NCI-H128 (cell line): ENCODE measurements at regions not wholly inside any gene's neighbourhood (a gene's known extent, or its start where the extent isn't known, plus 50 kb on each side); places are given as distances from the start of the nearest gene placed in this dataset.
"Not testable (repeated sequence)": the region's sequence is repeated elsewhere in the genome, so short reads cannot be mapped to it uniquely, and the experiment has no call there.

ENCODE experiments used
- DNase-seq: peaks from one replicate; lab custom pipeline; 2025; ENCODE audit not compliant: unreplicated experiment; lab: John Stamatoyannopoulos, UW

DNA sequence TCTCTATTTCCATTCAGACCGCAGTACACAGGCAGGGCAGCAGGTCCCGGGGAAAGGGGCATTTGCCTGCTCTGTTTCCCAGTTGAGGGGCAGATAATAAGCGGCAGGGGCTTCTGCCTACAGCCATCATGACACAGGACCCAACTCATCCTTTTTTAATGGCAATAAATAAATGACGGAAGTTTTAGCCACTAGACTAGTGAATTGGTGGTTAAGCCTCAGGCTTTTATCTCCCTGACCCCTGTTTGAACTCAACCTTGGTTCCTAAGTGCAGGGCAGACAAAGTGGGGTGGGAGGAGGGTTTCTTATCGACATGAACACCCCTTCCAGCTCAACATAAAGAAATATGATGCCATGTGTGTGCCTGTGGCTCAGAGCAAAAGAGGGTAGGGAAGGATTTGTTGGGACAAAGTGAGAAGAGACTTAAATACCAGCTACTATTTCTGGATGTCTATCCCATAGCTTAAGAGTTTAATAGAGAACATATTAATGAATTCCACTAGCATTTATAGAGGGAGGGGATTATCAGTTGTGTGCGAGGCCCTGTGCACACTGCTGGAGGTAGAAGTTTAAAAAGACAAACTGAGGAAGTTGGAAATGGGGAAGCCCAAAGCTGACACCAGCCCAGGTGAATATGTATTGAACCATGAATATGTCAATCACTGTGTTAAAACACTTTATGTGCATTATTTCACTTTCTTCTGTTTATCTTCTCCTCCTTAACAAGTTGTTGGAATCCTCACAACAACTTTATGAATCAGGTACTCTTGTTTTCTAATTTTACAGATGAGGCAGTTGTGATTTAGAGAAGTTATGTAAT, 939.4 kb downstream of the MCTP2 start:
- no peak for DNase-seq

DNA sequence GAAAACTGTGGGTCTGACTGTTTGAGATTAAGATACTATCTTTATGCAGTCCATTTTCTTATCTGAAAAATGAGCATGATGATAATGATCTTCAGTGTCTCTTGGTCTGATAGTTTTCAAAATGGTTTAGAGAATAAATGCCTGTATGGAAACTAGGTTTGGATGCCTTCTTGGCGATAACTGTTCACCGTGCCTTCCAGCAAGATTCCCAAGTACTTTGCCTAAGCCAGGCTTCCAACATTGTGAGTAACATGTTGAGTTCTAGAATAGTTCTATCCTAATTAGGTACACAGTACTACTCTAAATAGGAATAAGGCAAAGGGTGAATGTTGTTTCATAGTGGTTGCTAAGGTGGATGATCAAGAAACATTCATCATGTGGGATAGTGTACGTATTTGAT, 940.2 kb downstream of the MCTP2 start:
- DNase-seq, result no peak

DNA sequence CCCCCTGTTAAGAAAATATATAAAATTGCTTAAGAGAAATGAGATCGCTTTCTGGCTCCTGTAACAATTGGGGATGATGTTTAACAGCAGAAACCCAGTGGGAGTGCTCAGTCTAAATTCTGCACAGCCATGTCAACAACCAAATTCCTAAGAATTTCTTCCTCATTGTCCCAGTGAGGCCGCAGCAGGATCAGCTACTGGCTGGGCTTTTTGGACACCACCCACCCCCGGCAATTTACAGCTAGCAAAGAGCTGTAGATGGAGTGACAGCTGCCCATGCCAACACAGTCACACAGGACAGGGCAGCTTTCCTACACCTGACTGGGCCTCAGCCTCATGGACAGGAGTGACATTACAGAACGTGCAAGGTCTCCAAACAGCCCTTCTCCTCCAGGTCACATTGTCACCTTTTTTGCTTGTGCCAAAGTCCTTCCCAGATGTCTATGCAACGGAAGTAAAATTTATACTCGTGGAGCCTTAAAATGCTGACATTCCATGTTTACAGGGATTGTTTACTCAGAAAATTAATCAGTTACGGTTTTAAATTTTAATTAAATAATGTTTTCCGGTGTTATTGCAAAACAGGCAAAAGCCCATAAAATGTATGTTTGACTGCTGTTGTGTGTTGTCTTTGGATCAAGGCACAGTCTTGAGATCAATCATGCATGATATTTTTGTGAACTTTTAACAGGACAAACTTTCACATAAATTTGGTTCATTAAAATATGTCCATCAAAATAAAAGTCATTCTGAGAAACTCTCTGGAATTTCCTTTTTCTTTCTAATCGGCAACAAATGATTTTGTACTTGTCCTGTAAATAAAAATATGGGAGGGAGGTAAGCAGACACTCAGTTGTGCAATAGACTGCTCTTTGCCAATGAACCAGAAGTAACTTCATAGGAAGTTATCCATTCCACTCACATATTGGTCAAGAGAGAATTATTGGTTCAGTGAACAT, 943.2 kb downstream of the MCTP2 start:
- no peak for DNase-seq

DNA sequence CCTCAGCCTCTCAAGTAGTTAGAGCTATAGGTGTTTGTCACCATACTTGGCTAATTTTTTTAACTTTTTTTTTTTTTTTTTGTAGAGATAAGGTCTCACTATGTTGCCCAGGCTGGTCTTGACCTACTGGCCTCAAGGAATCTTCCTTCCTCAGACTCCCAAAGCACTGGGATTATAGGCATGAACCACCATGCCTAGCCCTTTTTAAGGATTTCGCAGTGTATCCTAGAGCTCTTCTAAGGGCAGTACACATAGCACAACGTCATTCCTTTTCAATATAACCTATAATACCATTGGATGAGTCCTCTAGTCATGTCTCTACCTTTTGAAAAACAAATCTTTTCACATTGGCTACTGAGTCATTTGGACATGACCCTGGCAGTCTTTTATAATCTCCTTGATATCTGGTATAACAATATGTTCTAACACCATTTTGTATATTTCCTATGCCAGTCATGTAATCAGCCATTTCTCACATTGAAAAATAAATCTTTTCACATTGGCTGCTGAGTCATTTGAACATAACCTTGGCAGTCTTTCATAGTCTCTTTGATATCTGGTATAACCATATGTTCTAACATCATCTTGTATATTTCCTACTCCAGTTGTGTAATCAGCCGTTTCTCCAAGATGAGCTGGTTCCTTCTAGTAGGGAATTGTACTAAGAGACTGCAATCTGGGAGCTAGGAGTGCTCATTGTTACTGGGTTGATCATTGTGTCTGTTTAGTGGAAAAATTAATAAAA, 944.7 kb downstream of the MCTP2 start:
- DNase-seq, result no peak

DNA sequence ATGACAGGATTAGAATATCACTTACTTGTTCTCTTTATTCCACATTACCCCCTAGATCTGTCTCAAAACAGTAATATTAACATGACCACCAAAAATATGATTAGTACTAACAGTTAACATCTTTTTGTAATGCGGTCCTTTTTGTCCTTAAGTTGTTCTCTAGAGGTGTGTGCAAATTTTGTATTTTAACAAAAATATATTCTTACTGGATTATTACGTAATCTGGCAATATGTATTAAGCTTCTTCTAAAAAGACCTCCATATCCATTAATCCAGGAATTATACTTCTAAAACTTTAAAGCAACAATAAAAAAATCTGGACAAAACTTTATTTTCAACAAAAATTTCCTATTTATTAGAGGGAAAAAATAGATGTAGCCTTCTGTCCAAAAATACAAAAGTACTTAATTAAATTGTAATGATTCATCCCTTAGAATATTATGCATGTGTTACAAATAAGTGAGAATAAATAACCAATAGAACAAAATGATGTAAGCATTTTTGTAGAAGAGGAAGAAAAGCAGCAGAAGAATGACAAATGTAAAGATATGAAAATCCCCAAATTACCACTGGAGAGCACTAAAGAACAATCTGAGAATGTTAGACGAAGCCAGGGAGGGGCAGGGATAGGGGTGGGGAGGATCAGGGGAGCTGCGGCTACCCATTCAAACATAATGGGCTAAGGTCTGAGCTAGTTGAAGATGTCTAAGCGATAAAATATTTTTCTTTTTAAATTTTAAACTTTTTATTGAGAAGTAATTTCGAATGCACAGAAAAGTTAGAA, 945.6 kb downstream of the MCTP2 start:
- no peak for DNase-seq

DNA sequence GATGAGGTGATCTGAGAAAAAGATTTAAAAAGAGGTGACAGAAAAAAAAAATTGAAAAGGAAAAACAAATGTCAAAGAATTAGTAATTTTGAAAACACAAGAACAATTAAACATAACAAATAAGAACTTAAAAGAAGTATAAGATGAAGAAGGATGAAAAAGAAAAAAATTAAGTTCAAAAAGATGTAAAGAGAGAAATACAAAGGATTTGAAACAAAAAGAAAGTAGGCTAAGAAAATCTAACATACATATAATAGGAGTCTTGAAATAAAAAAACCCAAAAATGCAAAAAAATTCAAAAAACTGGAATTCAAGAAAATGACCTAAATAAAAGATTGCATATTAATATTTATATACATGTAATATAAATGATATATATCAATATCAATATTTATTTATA, 949.2 kb downstream of the MCTP2 start:
- no peak for DNase-seq

DNA sequence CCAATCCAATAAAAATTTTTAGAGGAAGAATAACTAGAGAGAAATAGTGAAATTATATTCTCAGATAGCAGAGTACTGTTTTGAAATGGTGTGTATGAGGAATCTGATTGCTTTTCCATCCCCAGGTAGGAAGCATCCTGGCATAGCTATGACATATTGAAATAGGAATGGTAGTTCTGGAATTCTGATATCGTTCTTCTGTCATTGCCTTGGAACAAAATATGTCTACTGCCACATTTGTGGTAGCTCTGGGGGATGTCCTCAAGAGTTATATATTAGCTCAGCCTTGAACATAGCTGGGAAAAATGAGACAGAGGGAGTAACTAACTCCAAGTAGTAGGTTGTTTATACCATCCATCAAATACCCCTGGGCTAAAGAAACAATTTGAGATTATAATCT, 950.7 kb downstream of the MCTP2 start:
- DNase-seq, result no peak

DNA sequence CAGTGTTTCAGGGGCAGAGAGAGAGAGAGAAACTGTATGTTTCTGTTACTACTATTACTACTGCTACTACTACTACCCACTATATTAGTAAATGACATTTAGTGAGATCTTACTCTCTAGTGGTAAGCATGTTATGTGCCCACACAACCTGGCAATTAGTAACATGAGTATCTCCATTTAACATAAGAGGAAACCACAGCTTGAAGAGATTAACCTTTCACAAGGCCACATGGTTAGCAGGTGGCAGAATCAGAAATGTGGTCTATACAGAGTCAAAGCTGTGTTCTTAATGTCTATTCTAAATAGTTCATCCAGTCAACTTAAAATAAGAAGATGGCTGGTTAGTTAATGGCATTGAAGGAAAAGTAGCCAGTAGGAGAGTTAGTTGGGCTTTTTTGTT, 961.6 kb downstream of the MCTP2 start:
- DNase-seq, result no peak

DNA sequence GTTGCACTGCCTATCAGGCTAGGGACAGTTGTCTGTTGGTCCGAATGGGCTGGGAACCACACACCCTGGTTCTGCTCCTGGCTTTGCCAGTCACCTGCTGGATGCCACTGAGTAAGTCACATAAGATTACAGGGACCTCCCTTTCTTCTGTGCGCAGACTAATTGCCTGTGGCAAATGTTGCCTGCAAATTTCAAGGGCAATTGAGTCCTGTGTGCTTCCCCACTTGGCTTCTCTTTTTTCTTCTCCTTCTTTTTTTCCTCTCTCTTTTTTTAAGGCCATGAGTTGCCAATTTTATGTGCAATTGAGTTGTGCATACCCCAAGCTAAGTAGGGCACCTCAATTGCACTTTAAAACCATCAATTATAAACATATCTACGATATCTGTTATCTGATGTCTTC, 963.4 kb downstream of the MCTP2 start:
- DNase-seq, result no peak

DNA sequence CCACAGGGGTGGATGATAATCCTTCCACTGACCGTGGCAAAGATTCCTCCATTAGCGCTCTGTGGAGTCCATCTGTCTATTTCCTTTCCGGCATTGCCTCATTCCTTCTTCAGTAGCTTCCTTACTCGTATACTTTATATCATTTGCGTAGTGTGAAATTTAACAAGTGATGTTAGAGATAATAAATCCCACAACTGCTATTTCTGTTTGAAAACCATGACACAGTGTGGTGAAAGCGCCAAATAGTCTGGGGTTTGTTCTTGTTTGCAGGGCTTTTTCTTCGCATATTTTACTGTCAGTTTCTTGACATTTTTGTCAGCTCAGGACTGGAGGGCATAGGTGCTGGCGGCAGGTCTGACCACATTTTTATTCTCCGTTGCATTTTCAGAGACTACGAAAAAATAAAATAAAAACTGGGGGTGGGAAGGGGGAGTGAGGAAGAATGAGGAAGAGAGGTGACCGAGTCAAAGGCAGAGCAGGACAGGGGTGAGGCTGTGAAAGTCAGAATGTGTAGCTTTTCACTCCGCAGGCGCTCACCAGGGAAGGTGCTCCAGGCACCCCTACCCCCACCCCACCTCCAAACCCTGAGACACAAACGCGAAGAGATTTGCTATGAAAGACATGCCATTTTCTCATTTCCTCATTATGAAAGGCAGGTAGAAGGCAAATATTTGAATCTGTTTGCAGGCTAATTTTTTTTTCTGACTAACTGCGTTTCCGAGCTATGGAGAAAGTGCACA, 965.0 kb downstream of the MCTP2 start:
- no peak for DNase-seq

DNA sequence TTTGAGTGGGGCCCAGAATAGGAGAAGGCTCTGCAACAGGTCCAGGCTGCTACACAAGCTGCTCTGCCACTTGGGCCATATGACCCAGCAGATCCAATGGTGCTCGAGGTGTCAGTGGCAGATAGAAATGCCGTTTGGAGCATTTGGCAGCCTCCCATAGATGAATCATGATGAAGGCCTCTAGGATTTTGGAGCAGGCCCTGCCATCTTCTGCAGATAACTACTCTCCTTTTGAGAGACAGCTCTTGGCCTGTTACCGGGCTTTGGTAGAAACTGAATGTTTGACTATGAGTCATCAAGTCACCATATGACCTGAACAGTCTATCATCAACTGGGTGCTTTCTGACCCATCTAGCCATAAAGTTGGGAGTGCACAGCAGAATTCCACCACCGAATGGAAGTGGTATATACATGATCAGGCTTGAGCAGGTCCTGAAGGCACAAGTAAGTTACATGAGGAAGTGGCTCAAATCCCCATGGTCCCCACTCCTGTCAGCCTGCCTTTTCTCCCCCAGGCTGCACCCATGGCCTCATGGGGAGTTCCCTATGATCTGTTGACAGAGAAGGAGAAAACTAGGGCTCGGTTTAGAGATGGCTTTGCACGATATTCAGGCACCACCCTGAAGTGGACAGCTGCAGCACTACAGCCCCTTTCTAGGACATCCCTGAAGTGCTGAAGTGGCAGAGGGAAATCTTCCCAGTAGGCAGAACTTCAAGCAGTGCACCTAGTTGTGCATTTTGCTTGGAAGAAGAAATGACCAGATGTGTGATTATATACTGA, 971.4 kb downstream of the MCTP2 start:
- no peak for DNase-seq

DNA sequence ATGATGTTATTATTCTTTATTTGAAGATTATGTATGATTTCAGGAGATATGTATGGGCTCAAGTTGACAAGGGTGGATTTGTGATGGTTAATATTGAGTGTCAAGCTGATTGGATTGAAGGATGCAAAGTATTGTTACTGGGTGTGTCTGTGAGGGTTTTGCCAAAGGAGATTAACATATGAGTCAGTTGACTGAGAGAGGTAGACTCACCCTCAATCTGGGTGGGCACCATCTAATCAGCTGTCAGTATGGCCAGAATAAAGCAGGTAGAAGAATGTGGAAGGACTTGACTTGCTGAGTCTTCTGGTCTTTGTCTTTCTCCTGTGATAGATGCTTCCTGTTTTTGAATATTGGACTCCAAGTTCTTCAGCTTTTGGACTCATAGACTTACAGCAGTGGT, 973.7 kb downstream of the MCTP2 start:
- no peak for DNase-seq

DNA sequence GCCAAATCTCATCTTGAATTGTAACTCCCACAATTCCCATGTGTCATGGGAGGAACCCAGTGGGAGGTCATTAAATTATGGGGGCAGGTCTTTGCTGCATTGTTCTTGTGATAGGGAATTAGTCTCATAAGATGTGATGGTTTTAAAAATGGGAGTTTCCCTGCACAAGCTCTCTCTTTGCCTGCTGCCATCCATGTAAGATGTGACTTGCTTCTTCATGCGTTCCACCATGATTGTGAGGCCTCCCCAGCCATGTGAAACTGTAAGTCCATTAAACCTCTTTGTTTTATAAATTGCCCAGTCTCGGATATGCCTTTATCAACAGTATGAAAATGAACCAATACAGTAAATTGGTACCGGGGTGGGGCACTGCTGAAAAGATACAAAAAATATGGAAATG, 974.5 kb downstream of the MCTP2 start:
- not testable (repeated sequence) for DNase-seq

DNA sequence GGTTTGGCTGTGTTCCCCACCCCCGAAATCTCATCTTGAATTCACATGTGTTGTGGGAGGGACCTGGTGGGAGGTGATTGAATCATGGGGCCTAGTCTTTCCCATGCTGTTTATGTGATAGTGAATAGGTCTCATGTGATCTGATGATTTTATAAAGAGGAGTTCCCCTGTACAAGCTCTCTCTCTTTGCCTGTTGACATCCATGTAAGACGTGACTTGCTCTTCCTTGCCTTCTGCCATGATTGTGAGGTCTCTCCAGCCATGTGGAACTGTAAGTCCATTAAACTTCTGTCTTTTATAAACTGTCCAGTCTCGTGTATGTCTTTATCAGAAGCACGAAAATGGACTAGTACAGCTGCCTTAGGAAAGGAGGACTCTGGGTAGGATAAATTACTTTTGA, 976.7 kb downstream of the MCTP2 start:
- no peak for DNase-seq

DNA sequence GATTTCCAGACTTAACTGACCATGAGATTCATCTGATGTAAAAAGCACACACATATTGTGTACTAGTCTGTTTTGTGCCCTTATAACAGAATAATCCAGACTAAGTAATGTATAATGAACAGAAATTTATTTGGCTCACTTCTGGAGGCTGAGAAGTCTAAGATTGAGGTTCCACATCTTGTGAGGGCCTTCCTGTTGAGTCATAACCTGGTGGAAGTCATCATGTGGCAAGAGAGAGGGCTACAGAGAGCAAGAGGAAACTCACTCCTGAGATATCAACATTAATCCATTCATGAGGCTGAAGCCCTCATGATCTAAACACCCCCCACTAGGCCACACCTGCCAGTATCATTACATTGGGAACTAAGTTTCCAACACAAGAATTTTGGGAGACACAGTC, 977.6 kb downstream of the MCTP2 start:
- no peak for DNase-seq

DNA sequence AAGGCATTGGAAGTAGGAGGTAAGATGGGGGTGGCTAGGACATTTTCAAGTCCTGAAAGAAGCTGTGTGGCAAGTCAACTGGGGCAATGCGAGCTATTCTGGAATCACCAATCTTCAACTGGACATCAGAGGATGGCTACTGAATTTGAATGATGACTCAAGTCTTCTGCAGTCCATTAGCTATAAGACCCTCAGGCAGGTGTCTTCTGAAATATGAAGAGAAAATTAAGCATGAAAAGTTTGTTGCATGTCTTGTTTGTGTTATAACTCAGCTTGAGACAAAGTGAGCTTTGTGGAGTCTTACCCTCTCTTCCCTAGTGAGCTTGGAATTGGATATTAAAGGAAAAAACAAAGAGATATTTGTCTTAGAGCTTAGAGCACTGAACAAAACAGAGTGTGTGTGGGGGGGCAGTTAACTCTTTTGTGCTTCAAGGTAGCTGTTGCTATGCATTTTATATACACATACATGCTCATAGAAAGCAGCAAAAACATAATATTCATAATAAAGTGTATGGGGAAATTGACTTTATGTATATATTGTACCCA, 979.1 kb downstream of the MCTP2 start:
- no peak for DNase-seq

DNA sequence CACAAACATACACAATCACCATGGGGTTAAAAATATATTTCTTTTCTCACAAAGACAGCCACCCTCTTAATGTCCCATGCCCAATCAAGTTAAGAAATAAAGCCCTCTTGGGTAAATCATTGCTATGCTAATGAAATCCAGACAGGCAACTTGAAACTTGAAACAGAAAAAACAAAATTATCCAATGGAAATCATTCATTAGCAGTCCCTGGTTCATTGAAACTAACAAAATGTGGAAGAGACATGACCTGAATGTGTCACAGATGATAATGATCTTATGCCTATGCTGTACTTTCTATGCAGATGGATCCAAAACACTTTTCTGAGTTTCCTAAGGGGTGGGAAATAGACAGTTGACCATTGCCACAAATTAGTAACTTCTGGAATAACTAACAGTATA, 983.7 kb downstream of the MCTP2 start:
- no peak for DNase-seq

DNA sequence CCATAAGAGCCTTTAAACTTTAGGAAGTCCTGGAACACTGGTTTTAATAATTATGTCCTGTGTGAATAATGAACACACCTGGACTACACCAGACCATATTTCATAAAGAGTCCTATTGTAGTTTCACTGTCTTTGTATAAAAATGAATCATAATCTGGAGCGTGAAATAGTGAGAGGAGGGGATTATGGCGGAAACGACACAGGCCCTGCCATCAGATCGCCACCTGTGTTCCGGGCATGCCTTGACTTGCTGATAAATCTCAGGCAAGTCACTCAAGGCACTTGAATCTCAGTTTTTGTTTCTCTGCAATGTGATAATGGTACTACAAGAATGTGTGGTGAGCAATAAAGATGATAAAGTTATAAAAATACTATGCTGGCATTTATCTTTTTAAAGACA, 995.5 kb downstream of the MCTP2 start:
- no peak for DNase-seq

DNA sequence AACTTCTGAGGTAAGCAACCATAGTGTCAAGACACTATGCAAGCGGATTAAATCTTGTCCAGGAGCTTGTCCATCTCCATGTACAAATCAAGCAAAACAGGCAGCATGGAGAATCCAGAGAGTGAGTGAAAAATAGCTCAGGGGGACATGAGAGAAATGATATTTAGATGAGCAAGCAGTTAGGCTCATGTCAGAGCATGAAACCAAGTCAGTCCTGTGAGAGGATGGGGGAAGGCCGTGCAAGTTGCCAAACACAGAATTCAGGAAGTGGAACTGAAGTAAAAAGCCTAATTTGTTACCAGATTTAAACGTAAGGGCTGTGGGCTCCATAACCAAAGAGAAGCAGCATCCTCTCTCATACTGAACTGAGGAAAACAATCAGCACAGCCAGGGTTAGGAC, 995.9 kb downstream of the MCTP2 start:
- no peak for DNase-seq
